ENCODE measurements at regions not wholly inside any gene's neighbourhood (a gene's known extent, or its start where the extent isn't known, plus 50 kb on each side); places are given as distances from the start of the nearest gene placed in this dataset.

DNA sequence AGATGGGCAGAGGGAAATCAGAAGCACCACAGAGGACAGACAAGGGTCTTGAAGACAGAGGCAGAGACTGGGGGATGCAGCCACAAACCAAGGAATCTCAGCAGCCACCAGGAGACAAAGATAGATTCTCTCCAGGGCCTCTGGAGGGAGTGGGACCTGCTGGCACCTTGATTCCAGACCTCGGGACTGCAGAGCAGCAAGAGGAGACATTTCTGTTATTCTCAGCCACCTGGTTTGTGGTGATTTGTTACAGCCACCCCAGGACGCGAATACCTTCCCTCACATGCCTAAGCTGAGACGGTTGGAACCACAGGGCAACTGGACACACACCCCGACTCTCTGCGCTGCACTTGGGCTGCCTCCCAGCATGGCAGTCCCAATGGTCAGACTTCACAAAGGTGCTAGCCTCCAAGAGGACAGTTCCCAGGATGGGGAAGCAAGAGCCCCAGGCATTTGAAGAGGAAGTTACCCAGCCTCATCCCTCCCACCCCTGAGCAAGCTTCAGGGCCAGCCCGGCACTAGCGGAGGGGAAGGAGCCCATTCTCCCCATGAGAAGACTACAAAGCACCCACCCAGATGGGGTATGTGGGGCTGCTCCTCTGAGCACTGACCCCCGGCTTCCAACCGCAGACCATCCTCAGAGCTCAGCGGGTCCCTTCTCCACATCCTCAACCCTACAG lies 104.6 kb upstream of the INSIG1 start:
- Histone ChIP-seq H3K4me3 (no peak overlapping the region), H3K36me3 (no peaks in the 10 kb centered on the region), H3K27me3 (peaks cover 0 to 43% (median 0%) of the 10 kb centered on the region in 3 donors), H3K9me3 (peaks cover 0 to 21% (median 19%) of the 10 kb centered on the region in 4 donors), H3K27ac (no peak overlapping the region), H3K4me1 (peaks cover 0 to 8% (median 2%) of the 10 kb centered on the region in 4 donors)
- intact Hi-C loops (cut with DNase I; ENCODE audit: low total_unique reads) = no loop called here
- TF ChIP-seq EP300 (IDR thresholded peaks at IDR 0.05) (no peak), POLR2AphosphoS5 (IDR thresholded peaks at IDR 0.05) (no peak), POLR2A (IDR thresholded peaks at IDR 0.05) (no peak)
- TF ChIP-seq, protein P1, sequence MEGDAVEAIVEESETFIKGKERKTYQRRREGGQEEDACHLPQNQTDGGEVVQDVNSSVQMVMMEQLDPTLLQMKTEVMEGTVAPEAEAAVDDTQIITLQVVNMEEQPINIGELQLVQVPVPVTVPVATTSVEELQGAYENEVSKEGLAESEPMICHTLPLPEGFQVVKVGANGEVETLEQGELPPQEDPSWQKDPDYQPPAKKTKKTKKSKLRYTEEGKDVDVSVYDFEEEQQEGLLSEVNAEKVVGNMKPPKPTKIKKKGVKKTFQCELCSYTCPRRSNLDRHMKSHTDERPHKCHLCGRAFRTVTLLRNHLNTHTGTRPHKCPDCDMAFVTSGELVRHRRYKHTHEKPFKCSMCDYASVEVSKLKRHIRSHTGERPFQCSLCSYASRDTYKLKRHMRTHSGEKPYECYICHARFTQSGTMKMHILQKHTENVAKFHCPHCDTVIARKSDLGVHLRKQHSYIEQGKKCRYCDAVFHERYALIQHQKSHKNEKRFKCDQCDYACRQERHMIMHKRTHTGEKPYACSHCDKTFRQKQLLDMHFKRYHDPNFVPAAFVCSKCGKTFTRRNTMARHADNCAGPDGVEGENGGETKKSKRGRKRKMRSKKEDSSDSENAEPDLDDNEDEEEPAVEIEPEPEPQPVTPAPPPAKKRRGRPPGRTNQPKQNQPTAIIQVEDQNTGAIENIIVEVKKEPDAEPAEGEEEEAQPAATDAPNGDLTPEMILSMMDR (IDR thresholded peaks at IDR 0.05) = no peak
- no peak for DNase-seq
- WGBS, 5 donors = 74 to 91% (median 84%) methylated on average over 10 to 11 of the region's 11 CpGs

DNA sequence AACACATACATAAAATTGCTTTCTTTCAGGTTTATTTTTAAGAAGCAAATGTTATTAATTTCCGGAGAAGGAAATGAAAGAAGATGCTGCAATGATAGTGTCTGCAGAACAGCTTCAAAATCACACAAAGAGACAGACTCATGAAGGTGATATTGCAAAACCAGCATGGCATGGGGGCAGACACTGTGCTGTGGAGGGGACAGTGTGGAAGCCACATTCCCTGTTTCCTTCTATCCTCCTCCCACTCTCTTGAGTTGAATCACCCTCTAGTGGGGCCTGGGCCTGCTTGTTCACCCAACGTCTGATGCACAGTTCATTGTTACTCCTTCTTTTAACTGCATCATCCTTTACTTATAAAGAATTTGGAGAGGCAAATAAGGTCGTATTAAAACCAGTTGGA lies 104.0 kb upstream of the INSIG1 start:
- DNase-seq = no peak
- H3K4me1 ChIP-seq = peaks cover 0 to 8% (median 2%) of the 10 kb centered on the region in 4 donors
- WGBS, 5 donors = 68 to 77% (median 72%) methylated on average over 3 of the region's 3 CpGs
- no peak overlapping the region for H3K4me3 ChIP-seq
- no peaks in the 10 kb centered on the region for H3K36me3 ChIP-seq
- intact Hi-C loops (cut with DNase I; ENCODE audit: low total_unique reads) = no loop called here
- peaks cover 0 to 21% (median 19%) of the 10 kb centered on the region in 4 donors for H3K9me3 ChIP-seq
- H3K27me3 ChIP-seq = peaks cover 0 to 43% (median 0%) of the 10 kb centered on the region in 3 donors
- TF ChIP-seq POLR2AphosphoS5 (IDR thresholded peaks at IDR 0.05) (no peak), POLR2A (IDR thresholded peaks at IDR 0.05) (no peak), EP300 (IDR thresholded peaks at IDR 0.05) (no peak)
- TF ChIP-seq, protein P1 (IDR thresholded peaks at IDR 0.05) = no peak
- H3K27ac ChIP-seq = no peak overlapping the region

DNA sequence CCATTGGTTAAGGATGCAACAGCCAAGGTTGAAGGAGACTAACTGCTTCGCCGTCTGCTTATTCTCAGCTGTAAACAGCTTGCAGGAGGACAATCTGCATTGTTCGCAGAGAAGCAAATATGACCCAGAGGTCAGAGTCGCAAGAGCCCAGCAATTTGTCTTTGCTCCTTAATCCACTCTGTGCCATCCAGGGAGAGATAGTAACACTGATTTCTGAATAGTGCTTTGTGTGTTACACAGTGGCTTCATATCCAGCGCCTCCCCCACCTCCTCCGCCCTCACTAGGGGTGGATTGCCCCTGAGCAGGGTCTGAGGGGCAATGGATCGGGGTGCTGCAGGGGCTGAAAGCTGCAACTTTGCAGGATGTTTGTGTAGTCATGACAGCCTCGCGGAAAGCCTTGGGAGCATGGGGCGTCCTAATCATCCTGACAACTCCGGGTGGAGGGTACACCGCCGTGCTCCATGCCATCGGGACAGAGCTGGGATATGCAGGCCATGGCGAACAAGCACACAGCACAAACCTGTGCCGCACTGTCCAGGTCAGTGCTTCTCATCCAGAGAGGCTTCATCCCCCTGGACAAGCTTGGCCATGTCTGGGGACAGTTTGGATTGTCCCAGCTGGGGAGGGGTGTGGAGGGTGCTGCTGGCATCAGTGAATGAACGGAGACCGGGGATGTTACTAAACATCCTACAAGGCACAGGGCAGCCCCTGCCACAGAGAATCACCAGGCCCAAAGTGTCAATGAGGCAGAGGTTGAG lies 103.1 kb upstream of the INSIG1 start:
- H3K27me3 ChIP-seq = peaks cover 0 to 43% (median 0%) of the 10 kb centered on the region in 3 donors
- 44 to 66% (median 52%) methylated on average over 15 to 18 of the region's 18 CpGs for WGBS, 5 donors
- DNase-seq = no peak
- H3K9me3 ChIP-seq = peaks cover 0 to 21% (median 19%) of the 10 kb centered on the region in 4 donors
- no peaks in the 10 kb centered on the region for H3K36me3 ChIP-seq
- H3K4me1 ChIP-seq = peaks cover 0 to 8% (median 2%) of the 10 kb centered on the region in 4 donors
- H3K4me3 ChIP-seq = no peak overlapping the region
- TF ChIP-seq POLR2A (IDR thresholded peaks at IDR 0.05) (no peak), POLR2AphosphoS5 (IDR thresholded peaks at IDR 0.05) (no peak), EP300 (IDR thresholded peaks at IDR 0.05) (no peak)
- TF ChIP-seq, protein P1 (IDR thresholded peaks at IDR 0.05) = no peak
- intact Hi-C loops (cut with DNase I; ENCODE audit: low total_unique reads) = no loop called here
- no peak overlapping the region for H3K27ac ChIP-seq

DNA sequence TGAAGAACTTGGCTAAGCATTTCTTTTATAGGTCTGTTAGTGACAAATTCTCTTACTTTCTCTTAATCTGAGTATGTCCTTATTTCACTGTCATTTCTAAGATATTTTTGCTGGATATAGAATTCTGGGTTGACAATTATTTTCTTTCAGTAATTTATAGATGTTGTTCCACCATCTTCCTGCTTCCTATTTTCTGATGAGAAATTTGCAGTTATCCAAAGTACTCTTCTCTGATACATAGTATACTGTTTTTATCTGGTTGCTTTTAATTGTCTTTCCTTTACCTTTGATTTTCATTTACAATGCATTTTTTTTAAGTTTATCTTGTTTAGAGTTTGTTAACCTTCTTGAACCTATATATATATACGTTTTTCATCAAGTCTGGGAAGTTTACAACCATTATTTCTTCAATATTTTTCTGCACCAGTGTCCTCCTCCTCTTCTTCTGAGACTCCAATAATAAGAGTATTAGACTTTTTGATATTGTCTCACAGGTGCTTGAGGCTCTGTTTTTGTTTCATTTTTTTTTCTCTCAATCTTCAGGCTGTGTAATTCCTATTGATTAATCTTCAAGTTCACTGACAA lies 101.6 kb upstream of the INSIG1 start:
- 52 to 67% (median 63%) methylated on average over 1 of the region's 1 CpG for WGBS, 5 donors
- intact Hi-C loops (cut with DNase I; ENCODE audit: low total_unique reads) = no loop called here
- Histone ChIP-seq H3K4me1 (no peaks in the 10 kb centered on the region), H3K27me3 (peaks cover 0 to 30% (median 0%) of the 10 kb centered on the region in 3 donors), H3K36me3 (no peaks in the 10 kb centered on the region), H3K4me3 (no peak overlapping the region), H3K27ac (no peak overlapping the region), H3K9me3 (peaks cover 0 to 21% (median 19%) of the 10 kb centered on the region in 4 donors)
- DNase-seq = no peak
- no peak for TF ChIP-seq POLR2AphosphoS5 (IDR thresholded peaks at IDR 0.05)
- TF ChIP-seq, protein P1 (IDR thresholded peaks at IDR 0.05) = no peak
- no peak for TF ChIP-seq POLR2A (IDR thresholded peaks at IDR 0.05)
- no peak for TF ChIP-seq EP300 (IDR thresholded peaks at IDR 0.05)
